PC-3 (cell line): ENCODE measurements at regions not wholly inside any gene's neighbourhood (a gene's known extent, or its start where the extent isn't known, plus 50 kb on each side); places are given as distances from the start of the nearest gene placed in this dataset.

Experiments
- CTCF ChIP-seq: fragments of 300-600 bp; sonication (generic); conservative IDR thresholded peaks from 2 replicates; pipeline ENCODE4 v1.5.1; 2017; ENCODE audit warnings: antibody characterized with exemption, low read depth, mild to moderate bottlenecking, low read length
- EZH2 ChIP-seq: fragments of 300-600 bp; sonication (generic); IDR thresholded peaks from one replicate; pipeline ENCODE4 v1.6.1; 2017; ENCODE audit warnings: antibody characterized with exemption, mild to moderate bottlenecking, low read length; ENCODE audit not compliant: unreplicated experiment

GRCh38 chr5:105956456-105957196 lies 1714.1 kb downstream of the EFNA5 start:
- TF ChIP-seq CTCF: no peak
- TF ChIP-seq EZH2: no peak
